HL-60 (cell line): ENCODE measurements at regions not wholly inside any gene's neighbourhood (a gene's known extent, or its start where the extent isn't known, plus 50 kb on each side); places are given as distances from the start of the nearest gene placed in this dataset.

ENCODE experiments used
- CTCF ChIP-seq: IDR thresholded peaks from one replicate; pipeline ENCODE4 v1.5.1; 2011; ENCODE audit warnings: low read length, control low read depth, inconsistent platforms; ENCODE audit not compliant: insufficient read depth
- GABPA ChIP-seq: IDR thresholded peaks from 2 replicates; pipeline ENCODE4 v1.6.1; 2012; ENCODE audit warnings: low read depth
- POLR2AphosphoS5 ChIP-seq: IDR thresholded peaks from 2 replicates; pipeline ENCODE4 v1.6.1; 2012; ENCODE audit warnings: low read depth
- REST ChIP-seq: IDR thresholded peaks from 2 replicates; pipeline ENCODE4 v1.6.1; 2012; ENCODE audit warnings: low read depth; ENCODE audit not compliant: insufficient replicate concordance

GRCh38 chr4:100806988-100807387, 289.2 kb upstream of the EMCN start:
- no peak for TF ChIP-seq CTCF
- TF ChIP-seq POLR2AphosphoS5: no peak
- TF ChIP-seq REST: no peak
- TF ChIP-seq GABPA: no peak
